Epithelial cell of proximal tubule (primary cell): ENCODE measurements at regions not wholly inside any gene's neighbourhood (a gene's known extent, or its start where the extent isn't known, plus 50 kb on each side); places are given as distances from the start of the nearest gene placed in this dataset.

Source experiments
- DNase-seq: peaks from one replicate; pipeline ENCODE4 v3.0.0-alpha.2; 2011; ENCODE audit warnings: low read depth
- H3K4me3 ChIP-seq: 2 replicates; pipeline ENCODE4 v1.5.1; 2011; ENCODE audit warnings: low read depth, mild to moderate bottlenecking, low read length
- CTCF ChIP-seq: conservative IDR thresholded peaks from 2 replicates; pipeline ENCODE4 v1.5.1; 2012; ENCODE audit warnings: low read depth, mild to moderate bottlenecking, low read length

DNA sequence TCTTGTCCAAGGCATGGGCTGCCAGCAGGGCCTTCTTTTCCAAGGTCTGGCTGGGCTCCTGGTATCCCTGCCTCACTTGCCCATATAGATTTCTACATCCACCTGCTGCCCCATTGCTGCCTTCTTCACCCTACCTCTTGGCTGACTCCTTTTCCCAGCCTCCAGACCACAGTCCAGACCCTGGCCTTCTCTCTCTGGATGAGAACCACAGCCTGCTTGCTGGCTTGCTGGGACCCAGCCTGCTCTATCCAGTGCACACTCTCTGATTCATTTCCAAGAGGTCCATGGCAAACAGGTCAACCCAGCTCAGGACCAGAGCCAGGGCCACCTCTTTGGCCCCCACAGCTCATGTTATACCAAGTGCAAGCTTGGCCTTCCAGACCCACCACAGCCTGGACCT lies 169.4 kb upstream of the BDNF start:
- no peak for TF ChIP-seq CTCF
- H3K4me3 ChIP-seq, result no peak overlapping the region
- DNase-seq, result no peak

- H3K4me3 ChIP-seq, result no peak overlapping the region
- no peak for TF ChIP-seq CTCF
- no peak for DNase-seq
Measured at GRCh38 chr11:27868709-27869108, 168.5 kb upstream of the BDNF start.

DNA sequence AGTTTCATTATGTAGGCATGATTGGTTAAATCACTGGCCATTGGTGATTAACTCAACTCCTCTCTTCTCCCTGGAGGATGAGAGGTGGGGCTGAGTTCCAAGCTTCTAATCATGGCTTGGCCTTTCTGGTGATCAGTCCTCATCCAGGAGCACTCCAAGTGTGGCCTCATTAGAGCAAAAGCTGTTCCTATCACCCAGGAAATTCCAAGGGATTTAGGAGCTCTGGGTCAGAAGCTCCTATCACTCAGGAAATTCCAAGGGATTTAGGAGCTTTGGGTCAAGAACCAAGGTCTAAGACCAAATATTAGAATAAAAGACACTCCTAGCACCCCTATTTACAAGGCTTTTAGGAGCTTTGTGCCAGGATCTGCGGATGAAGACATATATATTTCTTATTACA lies 168.0 kb upstream of the BDNF start:
- DNase-seq, result no peak
- TF ChIP-seq CTCF, result no peak
- H3K4me3 ChIP-seq, result no peak overlapping the region

- H3K4me3 ChIP-seq, result no peak overlapping the region
- TF ChIP-seq CTCF, result no peak
- DNase-seq, result no peak
Measured at GRCh38 chr11:27865105-27865504, 164.8 kb upstream of the BDNF start.

GRCh38 chr11:27864611-27865010 lies 164.4 kb upstream of the BDNF start:
- TF ChIP-seq CTCF, result no peak
- H3K4me3 ChIP-seq, result no peak overlapping the region
- DNase-seq, result no peak

DNA sequence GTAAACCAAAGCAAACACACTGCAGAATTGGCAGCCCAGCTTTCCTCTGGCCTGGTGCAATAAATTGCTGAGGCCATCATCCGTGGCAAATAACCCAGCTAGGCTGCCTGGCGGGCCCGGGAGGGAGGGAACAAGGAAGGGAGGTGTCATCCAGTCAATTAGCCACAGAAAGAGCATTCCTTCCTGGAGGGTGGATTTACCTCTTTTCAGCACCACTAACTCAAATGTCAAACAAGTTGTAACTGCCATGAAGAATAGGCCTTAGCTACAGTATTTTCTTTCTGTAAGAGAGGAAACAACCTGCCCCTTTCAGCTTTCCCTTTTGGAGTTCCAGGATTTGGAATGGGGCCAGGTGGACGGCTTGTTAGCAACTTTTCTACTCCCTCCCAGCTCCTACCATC lies 163.8 kb upstream of the BDNF start:
- peak; percentile 79 for DNase-seq
- TF ChIP-seq CTCF, result peak; percentile 5
- H3K4me3 ChIP-seq, result no peak overlapping the region

DNA sequence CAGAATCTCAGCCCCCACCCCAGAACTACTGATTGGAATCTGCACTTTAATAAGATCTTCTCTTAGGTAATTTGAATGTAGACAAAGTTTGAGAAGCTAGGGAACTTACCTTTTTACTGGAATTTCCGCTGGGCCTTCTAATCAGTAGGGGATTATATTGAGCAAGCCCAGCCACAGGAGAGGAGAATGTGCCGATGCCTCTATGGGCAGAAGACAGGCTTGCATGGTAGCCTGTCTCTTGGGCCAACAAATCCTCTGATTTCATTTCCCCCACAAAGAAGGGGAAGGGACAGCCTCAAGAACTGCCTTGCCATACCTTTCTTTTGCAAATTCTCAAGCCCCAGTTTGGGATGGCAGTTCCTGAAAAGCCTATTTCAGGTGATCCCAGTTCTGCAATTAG lies 163.4 kb upstream of the BDNF start:
- no peak overlapping the region for H3K4me3 ChIP-seq
- TF ChIP-seq CTCF, result no peak
- DNase-seq, result no peak
